ENCODE measurements at regions not wholly inside any gene's neighbourhood (a gene's known extent, or its start where the extent isn't known, plus 50 kb on each side); places are given as distances from the start of the nearest gene placed in this dataset.

GRCh38 chr1:94316836-94317789 lies 79.7 kb upstream of the ARHGAP29 start:
- Histone ChIP-seq H3K4me3 (no peak overlapping the region), H3K27ac (no peak overlapping the region), H3K27me3 (no peaks in the 10 kb centered on the region), H3K4me1 (replicated peaks in 1 of 2) (no peaks in the 10 kb centered on the region), H3K9me3 (replicated peaks in 1 of 3) (no peaks in the 10 kb centered on the region), H3K36me3 (replicated peaks in 1 of 2) (no peaks in the 10 kb centered on the region)
- intact Hi-C loops (cut with DNase I), result no loop called here
- no peak for DNase-seq
- WGBS, 4 donors, result 88 to 92% (median 91%) methylated on average over 8 of the region's 8 CpGs
- TF ChIP-seq POLR2A (IDR thresholded peaks at IDR 0.05) (no peak), CTCF (IDR thresholded peaks at IDR 0.05) (no peak)

- intact Hi-C loops (cut with DNase I), result no loop called here
- no peak for DNase-seq
- TF ChIP-seq POLR2A (IDR thresholded peaks at IDR 0.05), result no peak
- TF ChIP-seq CTCF (IDR thresholded peaks at IDR 0.05), result no peak
- Histone ChIP-seq H3K36me3 (replicated peaks in 1 of 2) (no peaks in the 10 kb centered on the region), H3K4me3 (no peak overlapping the region), H3K27me3 (no peaks in the 10 kb centered on the region), H3K4me1 (replicated peaks in 1 of 2) (no peaks in the 10 kb centered on the region), H3K9me3 (replicated peaks in 1 of 3) (no peaks in the 10 kb centered on the region), H3K27ac (no peak overlapping the region)
- WGBS, 4 donors, result 65 to 90% (median 78%) methylated on average over 1 of the region's 1 CpG
Observed at GRCh38 chr1:94316183-94316582, 78.8 kb upstream of the ARHGAP29 start.

- no peak overlapping the region for H3K27ac ChIP-seq
- H3K27me3 ChIP-seq, result no peaks in the 10 kb centered on the region
- no peak overlapping the region for H3K4me3 ChIP-seq
- 81 to 100% (median 96%) methylated on average over 1 of the region's 1 CpG for WGBS, 4 donors
- H3K9me3 ChIP-seq (replicated peaks in 1 of 3), result no peaks in the 10 kb centered on the region
- no peaks in the 10 kb centered on the region for H3K4me1 ChIP-seq (replicated peaks in 1 of 2)
- intact Hi-C loops (cut with DNase I), result no loop called here
- TF ChIP-seq POLR2A (IDR thresholded peaks at IDR 0.05) (no peak), CTCF (IDR thresholded peaks at IDR 0.05) (no peak)
- no peaks in the 10 kb centered on the region for H3K36me3 ChIP-seq (replicated peaks in 1 of 2)
- DNase-seq, result no peak
Observed at GRCh38 chr1:94315552-94316116, 78.2 kb upstream of the ARHGAP29 start.

GRCh38 chr1:94314222-94314858 lies 77.0 kb upstream of the ARHGAP29 start:
- Histone ChIP-seq H3K9me3 (replicated peaks in 1 of 3) (no peaks in the 10 kb centered on the region), H3K4me1 (replicated peaks in 1 of 2) (no peaks in the 10 kb centered on the region), H3K27ac (no peak overlapping the region), H3K27me3 (no peaks in the 10 kb centered on the region), H3K36me3 (replicated peaks in 1 of 2) (no peaks in the 10 kb centered on the region), H3K4me3 (no peak overlapping the region)
- whole genome bisulfite sequencing, 4 donors, result 68 to 94% (median 85%) methylated on average over 2 of the region's 2 CpGs
- no peak for DNase-seq
- TF ChIP-seq POLR2A (IDR thresholded peaks at IDR 0.05), result no peak
- intact Hi-C loops (cut with DNase I), result no loop called here

Data from adrenal gland (tissue), 9 donors.